ENCODE measurements at regions not wholly inside any gene's neighbourhood (a gene's known extent, or its start where the extent isn't known, plus 50 kb on each side); places are given as distances from the start of the nearest gene placed in this dataset.

- TF ChIP-seq EGR1 (IDR thresholded peaks at IDR 0.05) (no peak), FOXM1 (IDR thresholded peaks at IDR 0.05; ENCODE audit: borderline replicate concordance, low read depth) (no peak)
These were observed 158.6 kb downstream of the SAMD5 start for GRCh38 chr6:147667082-147667481.

GRCh38 chr6:147674099-147674498 lies 165.6 kb downstream of the SAMD5 start:
- TF ChIP-seq EGR1 (IDR thresholded peaks at IDR 0.05) (no peak), TEAD4 (IDR thresholded peaks at IDR 0.05) (no peak), MAX (IDR thresholded peaks at IDR 0.05) (no peak), RAD21 (IDR thresholded peaks at IDR 0.05; ENCODE audit: low read depth) (no peak), TCF12 (IDR thresholded peaks at IDR 0.05; ENCODE audit: low read depth) (no peak), TAF1 (IDR thresholded peaks at IDR 0.05; ENCODE audit: low read depth) (no peak), YY1 (IDR thresholded peaks at IDR 0.05; ENCODE audit: low read depth) (no peak), ZBTB7A (IDR thresholded peaks at IDR 0.05; ENCODE audit: low read depth) (no peak), CEBPB (IDR thresholded peaks at IDR 0.05) (no peak), CREB1 (IDR thresholded peaks at IDR 0.05; ENCODE audit: low read depth) (no peak), USF1 (IDR thresholded peaks at IDR 0.05) (no peak), FOXM1 (IDR thresholded peaks at IDR 0.05; ENCODE audit: borderline replicate concordance, low read depth) (no peak), NFIC (IDR thresholded peaks at IDR 0.05) (no peak), EP300 (IDR thresholded peaks at IDR 0.05; ENCODE audit: borderline replicate concordance) (no peak)
- TF ChIP-seq, protein P1, sequence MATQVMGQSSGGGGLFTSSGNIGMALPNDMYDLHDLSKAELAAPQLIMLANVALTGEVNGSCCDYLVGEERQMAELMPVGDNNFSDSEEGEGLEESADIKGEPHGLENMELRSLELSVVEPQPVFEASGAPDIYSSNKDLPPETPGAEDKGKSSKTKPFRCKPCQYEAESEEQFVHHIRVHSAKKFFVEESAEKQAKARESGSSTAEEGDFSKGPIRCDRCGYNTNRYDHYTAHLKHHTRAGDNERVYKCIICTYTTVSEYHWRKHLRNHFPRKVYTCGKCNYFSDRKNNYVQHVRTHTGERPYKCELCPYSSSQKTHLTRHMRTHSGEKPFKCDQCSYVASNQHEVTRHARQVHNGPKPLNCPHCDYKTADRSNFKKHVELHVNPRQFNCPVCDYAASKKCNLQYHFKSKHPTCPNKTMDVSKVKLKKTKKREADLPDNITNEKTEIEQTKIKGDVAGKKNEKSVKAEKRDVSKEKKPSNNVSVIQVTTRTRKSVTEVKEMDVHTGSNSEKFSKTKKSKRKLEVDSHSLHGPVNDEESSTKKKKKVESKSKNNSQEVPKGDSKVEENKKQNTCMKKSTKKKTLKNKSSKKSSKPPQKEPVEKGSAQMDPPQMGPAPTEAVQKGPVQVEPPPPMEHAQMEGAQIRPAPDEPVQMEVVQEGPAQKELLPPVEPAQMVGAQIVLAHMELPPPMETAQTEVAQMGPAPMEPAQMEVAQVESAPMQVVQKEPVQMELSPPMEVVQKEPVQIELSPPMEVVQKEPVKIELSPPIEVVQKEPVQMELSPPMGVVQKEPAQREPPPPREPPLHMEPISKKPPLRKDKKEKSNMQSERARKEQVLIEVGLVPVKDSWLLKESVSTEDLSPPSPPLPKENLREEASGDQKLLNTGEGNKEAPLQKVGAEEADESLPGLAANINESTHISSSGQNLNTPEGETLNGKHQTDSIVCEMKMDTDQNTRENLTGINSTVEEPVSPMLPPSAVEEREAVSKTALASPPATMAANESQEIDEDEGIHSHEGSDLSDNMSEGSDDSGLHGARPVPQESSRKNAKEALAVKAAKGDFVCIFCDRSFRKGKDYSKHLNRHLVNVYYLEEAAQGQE (IDR thresholded peaks at IDR 0.05; ENCODE audit: low read depth) = no peak

GRCh38 chr6:147674794-147675193 lies 166.3 kb downstream of the SAMD5 start:
- no peak for TF ChIP-seq EP300 (IDR thresholded peaks at IDR 0.05; ENCODE audit: borderline replicate concordance)
- no peak for TF ChIP-seq CEBPB (IDR thresholded peaks at IDR 0.05)
- no peak for TF ChIP-seq USF1 (IDR thresholded peaks at IDR 0.05)
- TF ChIP-seq NFIC (IDR thresholded peaks at IDR 0.05) = no peak
- no peak for TF ChIP-seq FOXM1 (IDR thresholded peaks at IDR 0.05; ENCODE audit: borderline replicate concordance, low read depth)
- no peak for TF ChIP-seq TAF1 (IDR thresholded peaks at IDR 0.05; ENCODE audit: low read depth)
- TF ChIP-seq RAD21 (IDR thresholded peaks at IDR 0.05; ENCODE audit: low read depth) = no peak
- no peak for TF ChIP-seq MAX (IDR thresholded peaks at IDR 0.05)
- no peak for TF ChIP-seq YY1 (IDR thresholded peaks at IDR 0.05; ENCODE audit: low read depth)
- no peak for TF ChIP-seq ZBTB7A (IDR thresholded peaks at IDR 0.05; ENCODE audit: low read depth)
- no peak for TF ChIP-seq EGR1 (IDR thresholded peaks at IDR 0.05)
- TF ChIP-seq CREB1 (IDR thresholded peaks at IDR 0.05; ENCODE audit: low read depth) = no peak
- TF ChIP-seq, protein P1 (IDR thresholded peaks at IDR 0.05; ENCODE audit: low read depth) = no peak
- TF ChIP-seq TCF12 (IDR thresholded peaks at IDR 0.05; ENCODE audit: low read depth) = no peak
- no peak for TF ChIP-seq TEAD4 (IDR thresholded peaks at IDR 0.05)

GRCh38 chr6:147675281-147675680 lies 166.8 kb downstream of the SAMD5 start:
- no peak for TF ChIP-seq TAF1 (IDR thresholded peaks at IDR 0.05; ENCODE audit: low read depth)
- no peak for TF ChIP-seq NFIC (IDR thresholded peaks at IDR 0.05)
- no peak for TF ChIP-seq CEBPB (IDR thresholded peaks at IDR 0.05)
- TF ChIP-seq RAD21 (IDR thresholded peaks at IDR 0.05; ENCODE audit: low read depth) = no peak

- TF ChIP-seq TCF12 (IDR thresholded peaks at IDR 0.05; ENCODE audit: low read depth) (no peak), MAX (IDR thresholded peaks at IDR 0.05) (no peak), CREB1 (IDR thresholded peaks at IDR 0.05; ENCODE audit: low read depth) (no peak), ZBTB7A (IDR thresholded peaks at IDR 0.05; ENCODE audit: low read depth) (no peak), USF1 (IDR thresholded peaks at IDR 0.05) (no peak), CEBPB (IDR thresholded peaks at IDR 0.05) (no peak)
These were observed 168.2 kb downstream of the SAMD5 start for GRCh38 chr6:147676495-147677199.

Data from Ishikawa (cell line).